CD14-positive monocyte (primary cell): ENCODE measurements at regions not wholly inside any gene's neighbourhood (a gene's known extent, or its start where the extent isn't known, plus 50 kb on each side); places are given as distances from the start of the nearest gene placed in this dataset.

ENCODE experiments used
- DNase-seq, 3 donors: peaks; one replicate each; pipeline ENCODE4 v3.0.0-alpha.2; 2011 to 2022
- H2AFZ ChIP-seq: 2 replicates; pipeline ENCODE4 v1.6.0; 2012; ENCODE audit warnings: mild to moderate bottlenecking, low read depth, low read length, inconsistent platforms; ENCODE audit not compliant: insufficient read depth, poor library complexity, severe bottlenecking
- H3K27ac ChIP-seq, 2 donors: 1 replicate in 1 of 2; 2 replicates in 1 of 2; pipeline ENCODE4 v1.5.1; 2012 to 2013; ENCODE audit warnings: low read length in 2 of 2, control low read depth in 1 of 2, inconsistent platforms in 1 of 2, low read depth in 1 of 2, mild to moderate bottlenecking in 1 of 2
- H3K27me3 ChIP-seq, 2 donors: one replicate each; pipeline versions ENCODE4 v1.6.0 to v1.6.1; 2011 to 2013; ENCODE audit warnings: low read length in 2 of 2; ENCODE audit not compliant: control insufficient read depth in 2 of 2, insufficient read depth in 2 of 2
- H3K36me3 ChIP-seq, 2 donors: replicated peaks in 1 of 2; 1 replicate in 1 of 2; 2 replicates in 1 of 2; pipeline versions ENCODE4 v1.5.1 to v1.6.1; 2012 to 2013; ENCODE audit warnings: low read length in 2 of 2, control low read depth in 1 of 2, inconsistent platforms in 1 of 2, mild to moderate bottlenecking in 1 of 2; ENCODE audit not compliant: insufficient read depth in 2 of 2, control insufficient read depth in 1 of 2
- H3K4me1 ChIP-seq, 2 donors: 1 replicate in 1 of 2; 2 replicates in 1 of 2; pipeline versions ENCODE4 v1.5.1 to v1.6.1; 2012 to 2013; ENCODE audit warnings: low read length in 2 of 2, control low read depth in 1 of 2, inconsistent platforms in 1 of 2, mild to moderate bottlenecking in 1 of 2, moderate library complexity in 1 of 2; ENCODE audit not compliant: insufficient read depth in 2 of 2, control insufficient read depth in 1 of 2
- H3K4me2 ChIP-seq: replicated peaks from 2 replicates; pipeline ENCODE3; 2012; ENCODE audit warnings: low read length, moderate library complexity, mild to moderate bottlenecking; ENCODE audit not compliant: poor library complexity, severe bottlenecking; ENCODE audit errors: extremely low read depth
- H3K4me3 ChIP-seq, 3 experiments: fragments of 200-600 bp in 1 of 3; sonication (generic) in 1 of 3; replicated peaks in 1 of 3; 1 replicate in 2 of 3; 2 replicates in 1 of 3; pipeline ENCODE4 v1.5.1; 2011 to 2013; ENCODE audit warnings: low read length in 3 of 3, mild to moderate bottlenecking in 3 of 3, control low read depth in 2 of 3, low read depth in 2 of 3, inconsistent platforms in 1 of 3, moderate library complexity in 1 of 3
- H3K79me2 ChIP-seq: 2 replicates; pipeline ENCODE4 v1.6.0; 2012; ENCODE audit warnings: mild to moderate bottlenecking, control low read depth, inconsistent platforms, low read length, moderate library complexity; ENCODE audit not compliant: insufficient read depth
- H3K9ac ChIP-seq: 2 replicates; pipeline ENCODE4 v1.6.0; 2017; ENCODE audit warnings: low read length, mild to moderate bottlenecking; ENCODE audit not compliant: insufficient read depth, poor library complexity, severe bottlenecking
- H3K9me3 ChIP-seq, 2 donors: replicated peaks in 1 of 2; 1 replicate in 1 of 2; 2 replicates in 1 of 2; pipeline versions ENCODE4 v1.5.1 to v1.6.1; 2012 to 2013; ENCODE audit warnings: low read length in 2 of 2, control low read depth in 1 of 2; ENCODE audit not compliant: control insufficient read depth in 1 of 2, insufficient read depth in 1 of 2
- H4K20me1 ChIP-seq: 2 replicates; pipeline ENCODE4 v1.6.0; 2012; ENCODE audit warnings: mild to moderate bottlenecking, low read length, control low read depth, moderate library complexity; ENCODE audit not compliant: insufficient read depth
- H3K27ac Mint-ChIP-seq, 7 donors: one replicate each; pipeline ENCODE4 v1.8.0; 2020; ENCODE audit warnings: mild to moderate bottlenecking in 7 of 7, mixed read lengths in 7 of 7, moderate library complexity in 6 of 7, inconsistent platforms in 2 of 7
- H3K27me3 Mint-ChIP-seq, 3 donors: one replicate each; pipeline ENCODE4 v1.8.0; 2021 to 2022; ENCODE audit warnings: low read depth in 3 of 3, mild to moderate bottlenecking in 3 of 3, mixed read lengths in 3 of 3, moderate library complexity in 3 of 3, inconsistent platforms in 1 of 3
- H3K36me3 Mint-ChIP-seq, 2 donors: one replicate each; pipeline ENCODE4 v1.8.0; 2020; ENCODE audit warnings: mixed read lengths in 2 of 2, inconsistent platforms in 1 of 2, mild to moderate bottlenecking in 1 of 2
- H3K4me1 Mint-ChIP-seq: one replicate; pipeline ENCODE4 v1.8.0; 2020; ENCODE audit warnings: mild to moderate bottlenecking, mixed read lengths
- H3K4me3 Mint-ChIP-seq, 2 donors: one replicate each; pipeline ENCODE4 v1.8.0; 2020; ENCODE audit warnings: mild to moderate bottlenecking in 2 of 2, mixed read lengths in 2 of 2, moderate library complexity in 1 of 2
- H3K9me3 Mint-ChIP-seq, 7 donors: one replicate each; pipeline ENCODE4 v1.8.0; 2020 to 2022; ENCODE audit warnings: mixed read lengths in 7 of 7, mild to moderate bottlenecking in 6 of 7, moderate library complexity in 6 of 7, inconsistent platforms in 2 of 7
- WGBS: methylation state at CpG from one replicate; pipeline ENCODE4 v1.1.5; 2013; ENCODE audit warnings: missing lambda C conversion rate; ENCODE audit not compliant: insufficient coverage; 5-methylcytosine and 5-hydroxymethylcytosine counted together
- intact Hi-C, 2 donors: fragments of 100-400 bp; cut with micrococcal nuclease; formaldehyde crosslinking; loops; one replicate each; pipeline versions ENCODE4 v1.15.0 to v1.15.1; 2023
- TF ChIP-seq, protein P1 (sequence below): fragments of 200-600 bp; IDR thresholded peaks from one replicate; pipeline ENCODE4 v1.8.0; 2022; ENCODE audit warnings: antibody characterized with exemption, mild to moderate bottlenecking

DNA sequence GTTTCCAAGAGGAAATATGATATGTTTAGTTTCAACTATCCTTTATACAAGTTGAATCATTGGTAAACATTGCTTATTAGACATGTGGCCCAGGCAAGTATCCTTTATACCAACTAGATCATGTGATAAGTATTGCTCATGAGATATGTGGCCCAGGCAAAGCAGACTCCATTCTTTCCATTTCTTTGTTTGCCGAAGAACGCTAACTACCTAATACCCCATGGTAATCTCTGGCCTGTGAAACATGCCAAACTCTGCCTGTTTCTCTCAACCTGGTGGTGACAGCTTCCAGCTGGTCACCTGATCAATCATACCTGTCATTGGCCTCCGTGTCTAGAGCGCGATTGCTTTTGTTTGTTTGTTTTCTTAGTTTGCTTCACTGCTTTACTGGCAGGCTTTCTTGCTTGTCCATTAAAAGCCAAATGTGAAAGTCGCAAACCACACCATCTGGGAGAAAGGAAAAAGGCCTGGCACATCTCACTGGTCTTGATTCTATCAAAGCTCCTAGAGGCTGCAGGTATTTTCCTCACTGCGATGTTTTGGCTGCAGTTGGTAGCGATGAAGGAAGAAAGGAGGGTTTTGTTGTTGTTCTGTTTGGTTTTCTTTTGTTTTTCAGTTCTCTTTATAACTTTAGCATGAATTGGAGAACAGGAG, 686.2 kb downstream of the KCNJ2 start:
- Mint-ChIP-seq H3K9me3 (peaks cover 0 to 9% (median 4%) of the 10 kb centered on the region in 7 donors), H3K27ac (no peak overlapping the region)
- H3K4me2 ChIP-seq = no peak overlapping the region

DNA sequence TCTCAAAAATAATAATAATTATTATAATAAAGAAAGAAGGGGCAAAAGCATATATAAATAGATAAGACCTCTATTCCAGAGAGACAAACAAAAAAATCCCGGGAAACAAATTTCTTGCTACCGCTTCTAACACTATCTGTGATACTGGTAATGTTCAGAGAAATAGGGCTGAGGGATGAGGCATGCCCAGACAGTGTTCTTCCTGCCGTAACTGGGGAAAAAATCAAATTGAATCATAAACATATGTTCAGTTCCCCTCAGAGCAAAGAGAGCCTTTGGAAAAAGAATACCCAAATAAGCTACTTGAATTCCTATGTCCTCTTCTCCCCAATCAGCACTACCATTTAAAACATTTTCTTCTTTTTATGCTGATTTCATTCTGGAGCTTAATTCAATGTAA, 688.0 kb downstream of the KCNJ2 start:
- DNase-seq = no peak
- H3K27me3 Mint-ChIP-seq = peaks cover 0 to 2% (median 1%) of the 10 kb centered on the region in 3 donors

More for the DNA sequence above, 686.2 kb downstream of the KCNJ2 start:
- intact Hi-C loops = no loop called here
- TF ChIP-seq, protein P1, sequence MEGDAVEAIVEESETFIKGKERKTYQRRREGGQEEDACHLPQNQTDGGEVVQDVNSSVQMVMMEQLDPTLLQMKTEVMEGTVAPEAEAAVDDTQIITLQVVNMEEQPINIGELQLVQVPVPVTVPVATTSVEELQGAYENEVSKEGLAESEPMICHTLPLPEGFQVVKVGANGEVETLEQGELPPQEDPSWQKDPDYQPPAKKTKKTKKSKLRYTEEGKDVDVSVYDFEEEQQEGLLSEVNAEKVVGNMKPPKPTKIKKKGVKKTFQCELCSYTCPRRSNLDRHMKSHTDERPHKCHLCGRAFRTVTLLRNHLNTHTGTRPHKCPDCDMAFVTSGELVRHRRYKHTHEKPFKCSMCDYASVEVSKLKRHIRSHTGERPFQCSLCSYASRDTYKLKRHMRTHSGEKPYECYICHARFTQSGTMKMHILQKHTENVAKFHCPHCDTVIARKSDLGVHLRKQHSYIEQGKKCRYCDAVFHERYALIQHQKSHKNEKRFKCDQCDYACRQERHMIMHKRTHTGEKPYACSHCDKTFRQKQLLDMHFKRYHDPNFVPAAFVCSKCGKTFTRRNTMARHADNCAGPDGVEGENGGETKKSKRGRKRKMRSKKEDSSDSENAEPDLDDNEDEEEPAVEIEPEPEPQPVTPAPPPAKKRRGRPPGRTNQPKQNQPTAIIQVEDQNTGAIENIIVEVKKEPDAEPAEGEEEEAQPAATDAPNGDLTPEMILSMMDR = no peak
- H2AFZ ChIP-seq = no peak overlapping the region
- H3K79me2 ChIP-seq = no peaks in the 10 kb centered on the region
- H4K20me1 ChIP-seq = no peaks in the 10 kb centered on the region
- H3K9me3 ChIP-seq = peaks cover 4 to 6% of the 10 kb centered on the region in 2 donors
- H3K4me3 ChIP-seq = no peak overlapping the region
- no peaks in the 10 kb centered on the region for H3K27me3 ChIP-seq
- Mint-ChIP-seq H3K4me1 (no peaks in the 10 kb centered on the region), H3K4me3 (no peak overlapping the region), H3K36me3 (no peaks in the 10 kb centered on the region), H3K27me3 (peaks cover 0 to 2% (median 1%) of the 10 kb centered on the region in 3 donors)
- no peak overlapping the region for H3K9ac ChIP-seq
- H3K27ac ChIP-seq = no peak overlapping the region
- H3K36me3 ChIP-seq = no peaks in the 10 kb centered on the region
- 100% methylated on average over 1 of the region's 8 CpGs for WGBS
- no peaks in the 10 kb centered on the region for H3K4me1 ChIP-seq
- DNase-seq = no peak

More for the DNA sequence above, 688.0 kb downstream of the KCNJ2 start:
- H3K27me3 ChIP-seq = no peaks in the 10 kb centered on the region
- Mint-ChIP-seq H3K36me3 (no peaks in the 10 kb centered on the region), H3K4me1 (no peaks in the 10 kb centered on the region), H3K9me3 (peaks cover 3 to 21% (median 11%) of the 10 kb centered on the region in 7 donors), H3K4me3 (no peak overlapping the region), H3K27ac (no peak overlapping the region)
- H4K20me1 ChIP-seq = no peaks in the 10 kb centered on the region
- TF ChIP-seq, protein P1 = no peak
- no peaks in the 10 kb centered on the region for H3K4me1 ChIP-seq
- H2AFZ ChIP-seq = no peak overlapping the region
- peaks cover 13% of the 10 kb centered on the region in 2 donors for H3K9me3 ChIP-seq
- intact Hi-C loops = no loop called here
- H3K27ac ChIP-seq = no peak overlapping the region
- H3K9ac ChIP-seq = no peak overlapping the region
- no peak overlapping the region for H3K4me2 ChIP-seq
- H3K36me3 ChIP-seq = no peaks in the 10 kb centered on the region
- no CpG with 5 or more reads among the region's 3 CpGs for WGBS
- no peak overlapping the region for H3K4me3 ChIP-seq
- H3K79me2 ChIP-seq = no peaks in the 10 kb centered on the region
